DOHH2 (cell line): ENCODE measurements at regions not wholly inside any gene's neighbourhood (a gene's known extent, or its start where the extent isn't known, plus 50 kb on each side); places are given as distances from the start of the nearest gene placed in this dataset.

ENCODE experiments used
- H3F3A ChIP-seq: fragments of 200-600 bp; sonication (generic), shearing (Covaris generic); 2 replicates; pipeline ENCODE4 v1.6.0; 2016; ENCODE audit warnings: antibody characterized with exemption, mild to moderate bottlenecking; ENCODE audit not compliant: control insufficient read depth, insufficient read depth
- H3K27ac ChIP-seq: fragments of 200-600 bp; sonication (generic); 2 replicates; pipeline ENCODE4 v1.5.1; 2014; ENCODE audit warnings: low read depth, mild to moderate bottlenecking, low read length, moderate library complexity
- H3K27me3 ChIP-seq: fragments of 200-600 bp; sonication (generic); 2 replicates; pipeline ENCODE4 v1.6.1; 2014; ENCODE audit warnings: mild to moderate bottlenecking, low read length, mixed read lengths; ENCODE audit not compliant: control insufficient read depth
- H3K36me3 ChIP-seq: fragments of 200-600 bp; sonication (generic); 2 replicates; pipeline ENCODE4 v1.6.1; 2014; ENCODE audit warnings: mild to moderate bottlenecking, low read length, moderate library complexity, mixed read lengths; ENCODE audit not compliant: control insufficient read depth
- H3K4me1 ChIP-seq: fragments of 200-600 bp; sonication (generic); 2 replicates; pipeline ENCODE4 v1.6.1; 2014; ENCODE audit warnings: mild to moderate bottlenecking, low read length, mixed read lengths; ENCODE audit not compliant: control insufficient read depth
- H3K4me2 ChIP-seq: fragments of 200-600 bp; sonication (generic); 2 replicates; pipeline ENCODE4 v1.6.0; 2014; ENCODE audit warnings: mild to moderate bottlenecking, low read length, moderate library complexity
- H3K4me3 ChIP-seq: fragments of 200-600 bp; sonication (generic); 2 replicates; pipeline ENCODE4 v1.5.1; 2014; ENCODE audit warnings: mild to moderate bottlenecking, low read length, mixed read lengths
- H3K79me2 ChIP-seq: fragments of 200-600 bp; sonication (generic); 2 replicates; pipeline ENCODE4 v1.6.1; 2014; ENCODE audit warnings: mild to moderate bottlenecking, low read length, mixed read lengths; ENCODE audit not compliant: control insufficient read depth
- H3K9me2 ChIP-seq: fragments of 200-600 bp; sonication (generic); replicated peaks from 2 replicates; pipeline ENCODE4 v1.6.1; 2014; ENCODE audit warnings: mild to moderate bottlenecking, low read length, mixed read lengths; ENCODE audit not compliant: control insufficient read depth
- H3K9me3 ChIP-seq: fragments of 200-600 bp; sonication (generic); 2 replicates; pipeline ENCODE4 v1.6.1; 2014; ENCODE audit warnings: antibody characterized with exemption, low read length, mixed read lengths; ENCODE audit not compliant: control insufficient read depth, insufficient read depth
- H4K20me1 ChIP-seq: fragments of 200-600 bp; sonication (generic); 2 replicates; pipeline ENCODE4 v1.6.0; 2014; ENCODE audit warnings: low read depth, mild to moderate bottlenecking, antibody characterized with exemption, low read length, moderate library complexity; ENCODE audit not compliant: control insufficient read depth, insufficient read depth
- CTCF ChIP-seq: fragments of 200-600 bp; sonication (generic); IDR thresholded peaks from one replicate; pipeline ENCODE4 v1.5.1; 2014; ENCODE audit warnings: antibody characterized with exemption, mild to moderate bottlenecking, low read depth, low read length; ENCODE audit not compliant: poor library complexity, severe bottlenecking
- EZH2phosphoT487 ChIP-seq: fragments of 200-600 bp; sonication (generic); IDR thresholded peaks from 2 replicates; pipeline ENCODE4 v1.6.1; 2017; ENCODE audit warnings: borderline replicate concordance, mild to moderate bottlenecking, antibody characterized with exemption, low read length, moderate library complexity, mixed read lengths

- H4K20me1 ChIP-seq, result no peaks in the 10 kb centered on the region
- H3K36me3 ChIP-seq, result no peaks in the 10 kb centered on the region
- H3K4me2 ChIP-seq, result no peak overlapping the region
- no peak overlapping the region for H3K27ac ChIP-seq
- H3K4me3 ChIP-seq, result no peak overlapping the region
- no peaks in the 10 kb centered on the region for H3K9me2 ChIP-seq
- peaks cover 4% of the 10 kb centered on the region; the same call in 1 of the 2 replicates for H3K27me3 ChIP-seq
- H3K4me1 ChIP-seq, result no peaks in the 10 kb centered on the region
- TF ChIP-seq CTCF, result no peak
- TF ChIP-seq EZH2phosphoT487, result no peak
- H3F3A ChIP-seq, result no peaks in the 10 kb centered on the region
- peaks cover 11% of the 10 kb centered on the region; the same call in 1 of the 2 replicates for H3K9me3 ChIP-seq
- H3K79me2 ChIP-seq, result no peaks in the 10 kb centered on the region
Observed at GRCh38 chr5:1723476-1723875, 76.2 kb downstream of the MRPL36 start.

GRCh38 chr5:1722877-1723276 is 76.8 kb downstream of the MRPL36 start:
- no peak overlapping the region for H3K27ac ChIP-seq
- no peak overlapping the region for H3K4me3 ChIP-seq
- H3K9me2 ChIP-seq, result no peaks in the 10 kb centered on the region
- peaks cover 16% of the 10 kb centered on the region; the same call in 1 of the 2 replicates for H3K9me3 ChIP-seq
- H3K36me3 ChIP-seq, result no peaks in the 10 kb centered on the region
- peaks cover 4% of the 10 kb centered on the region; the same call in 1 of the 2 replicates for H3K27me3 ChIP-seq
- H3K4me1 ChIP-seq, result no peaks in the 10 kb centered on the region
- H3F3A ChIP-seq, result no peaks in the 10 kb centered on the region
- TF ChIP-seq CTCF (no peak), EZH2phosphoT487 (no peak)
- no peak overlapping the region for H3K4me2 ChIP-seq
- no peaks in the 10 kb centered on the region for H4K20me1 ChIP-seq
- H3K79me2 ChIP-seq, result no peaks in the 10 kb centered on the region

- Histone ChIP-seq H3K9me3 (peaks cover 16% of the 10 kb centered on the region; the same call in 1 of the 2 replicates), H3K4me2 (no peak overlapping the region), H3K36me3 (no peaks in the 10 kb centered on the region), H3K4me1 (no peaks in the 10 kb centered on the region), H3K4me3 (no peak overlapping the region), H3K79me2 (no peaks in the 10 kb centered on the region), H3K27me3 (peaks cover 4% of the 10 kb centered on the region; the same call in 1 of the 2 replicates), H4K20me1 (no peaks in the 10 kb centered on the region), H3K27ac (no peak overlapping the region), H3F3A (no peaks in the 10 kb centered on the region), H3K9me2 (no peaks in the 10 kb centered on the region)
- no peak for TF ChIP-seq EZH2phosphoT487
- no peak for TF ChIP-seq CTCF
Observed at GRCh38 chr5:1720396-1721110, 79.1 kb downstream of the MRPL36 start.
